BJ (cell line): ENCODE measurements at regions not wholly inside any gene's neighbourhood (a gene's known extent, or its start where the extent isn't known, plus 50 kb on each side); places are given as distances from the start of the nearest gene placed in this dataset.

Experiments
- CTCF ChIA-PET: fragments of 350-600 bp; formaldehyde crosslinking; extraction: SDS; loops from one replicate; lab custom pipeline; 2021; ENCODE audit warnings: antibody characterized with exemption, inconsistent platforms; lab: Yijun Ruan, JAX
- POLR2A ChIA-PET: fragments of 300-600 bp; sonication (Branson Sonifier 250); formaldehyde crosslinking; extraction: SDS; loops from one replicate; lab custom pipeline; 2021; ENCODE audit warnings: antibody characterized with exemption; lab: Charles Lee
- DNase-seq: peaks from one replicate; pipeline ENCODE4 v3.0.0-alpha.2; 2011; ENCODE audit warnings: low read depth
- H3K27me3 ChIP-seq: 2 replicates; pipeline ENCODE4 v1.6.0; 2011; ENCODE audit warnings: low read length; ENCODE audit not compliant: control insufficient read depth, insufficient read depth
- H3K36me3 ChIP-seq: 2 replicates; pipeline ENCODE4 v1.5.1; 2011; ENCODE audit warnings: low read length; ENCODE audit not compliant: control insufficient read depth, insufficient read depth
- H3K4me3 ChIP-seq: 2 replicates; pipeline ENCODE4 v1.5.1; 2011; ENCODE audit warnings: low read depth, mild to moderate bottlenecking, control low read depth, low read length
- TF ChIP-seq, protein P1 (sequence below): IDR thresholded peaks from 2 replicates; pipeline ENCODE4 v1.5.1; 2011; ENCODE audit warnings: low read depth, mild to moderate bottlenecking, control low read depth, inconsistent platforms, low read length, moderate library complexity; ENCODE audit not compliant: insufficient read depth

GRCh38 chr2:45209302-45209701 lies 200.1 kb upstream of the SIX2 start:
- CTCF ChIA-PET = no interaction called here
- Histone ChIP-seq H3K36me3 (no peaks in the 10 kb centered on the region), H3K27me3 (peaks cover 1% of the 10 kb centered on the region; the same call in 1 of the 2 replicates), H3K4me3 (no peak overlapping the region)
- POLR2A ChIA-PET = no interaction called here
- DNase-seq = no peak
- TF ChIP-seq, protein P1, sequence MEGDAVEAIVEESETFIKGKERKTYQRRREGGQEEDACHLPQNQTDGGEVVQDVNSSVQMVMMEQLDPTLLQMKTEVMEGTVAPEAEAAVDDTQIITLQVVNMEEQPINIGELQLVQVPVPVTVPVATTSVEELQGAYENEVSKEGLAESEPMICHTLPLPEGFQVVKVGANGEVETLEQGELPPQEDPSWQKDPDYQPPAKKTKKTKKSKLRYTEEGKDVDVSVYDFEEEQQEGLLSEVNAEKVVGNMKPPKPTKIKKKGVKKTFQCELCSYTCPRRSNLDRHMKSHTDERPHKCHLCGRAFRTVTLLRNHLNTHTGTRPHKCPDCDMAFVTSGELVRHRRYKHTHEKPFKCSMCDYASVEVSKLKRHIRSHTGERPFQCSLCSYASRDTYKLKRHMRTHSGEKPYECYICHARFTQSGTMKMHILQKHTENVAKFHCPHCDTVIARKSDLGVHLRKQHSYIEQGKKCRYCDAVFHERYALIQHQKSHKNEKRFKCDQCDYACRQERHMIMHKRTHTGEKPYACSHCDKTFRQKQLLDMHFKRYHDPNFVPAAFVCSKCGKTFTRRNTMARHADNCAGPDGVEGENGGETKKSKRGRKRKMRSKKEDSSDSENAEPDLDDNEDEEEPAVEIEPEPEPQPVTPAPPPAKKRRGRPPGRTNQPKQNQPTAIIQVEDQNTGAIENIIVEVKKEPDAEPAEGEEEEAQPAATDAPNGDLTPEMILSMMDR = no peak

GRCh38 chr2:45207101-45207500 lies 197.8 kb upstream of the SIX2 start:
- no peaks in the 10 kb centered on the region for H3K27me3 ChIP-seq
- no peak overlapping the region for H3K4me3 ChIP-seq
- no peaks in the 10 kb centered on the region for H3K36me3 ChIP-seq
- DNase-seq = no peak
- TF ChIP-seq, protein P1 = no peak
- ChIA-PET POLR2A (no interaction called here), CTCF (interaction anchor here (1.9 kb wide), 1 partner anchor 13 kb away, joined by 4 read pairs; no protein-coding TSS in a partner anchor)

DNA sequence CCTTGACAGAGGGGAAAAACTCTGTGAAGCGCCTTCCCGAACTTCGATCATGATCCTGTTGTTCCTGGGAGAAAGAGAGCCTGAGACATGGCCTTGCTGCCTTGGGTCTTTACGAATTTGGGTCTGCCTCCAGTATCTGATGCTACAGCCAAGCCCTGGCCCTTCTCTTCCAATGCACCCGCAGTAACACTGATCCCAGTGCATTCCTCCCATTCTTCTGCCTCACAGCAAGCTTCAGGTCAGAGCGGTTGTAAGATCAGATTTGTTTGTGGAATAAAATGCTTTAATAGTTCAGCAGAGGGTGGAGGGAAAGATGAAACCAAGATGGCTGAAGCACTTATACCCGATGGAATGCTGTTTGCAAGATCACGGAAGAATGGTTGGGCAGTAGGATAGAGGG lies 196.7 kb upstream of the SIX2 start:
- no peak overlapping the region for H3K4me3 ChIP-seq
- no peak for DNase-seq
- no peaks in the 10 kb centered on the region for H3K27me3 ChIP-seq
- H3K36me3 ChIP-seq = no peaks in the 10 kb centered on the region
- TF ChIP-seq, protein P1 = no peak
- POLR2A ChIA-PET = no interaction called here
- CTCF ChIA-PET = interaction anchor here (1.0 to 1.8 kb wide), 2 partner anchors 11 to 25 kb away, joined by 3 read pairs; no protein-coding TSS in a partner anchor

GRCh38 chr2:45205480-45205879 lies 196.2 kb upstream of the SIX2 start:
- TF ChIP-seq, protein P1 = no peak
- POLR2A ChIA-PET = no interaction called here

GRCh38 chr2:45203400-45203799 lies 194.1 kb upstream of the SIX2 start:
- TF ChIP-seq, protein P1 = no peak
- CTCF ChIA-PET = no interaction called here

More at GRCh38 chr2:45205480-45205879, 196.2 kb upstream of the SIX2 start:
- CTCF ChIA-PET = interaction anchor here (0.9 to 1.8 kb wide), 2 partner anchors 25 to 235 kb away, joined by 3 read pairs; no protein-coding TSS in a partner anchor
- H3K4me3 ChIP-seq = no peak overlapping the region
- no peak for DNase-seq
- no peaks in the 10 kb centered on the region; the same call in 1 of the 2 replicates for H3K27me3 ChIP-seq
- no peaks in the 10 kb centered on the region for H3K36me3 ChIP-seq

More at GRCh38 chr2:45203400-45203799, 194.1 kb upstream of the SIX2 start:
- DNase-seq = no peak
- Histone ChIP-seq H3K4me3 (no peak overlapping the region), H3K27me3 (no peaks in the 10 kb centered on the region; the same call in 1 of the 2 replicates), H3K36me3 (no peaks in the 10 kb centered on the region)
- POLR2A ChIA-PET = no interaction called here
